WERI-Rb-1 (cell line): ENCODE measurements at regions not wholly inside any gene's neighbourhood (a gene's known extent, or its start where the extent isn't known, plus 50 kb on each side); places are given as distances from the start of the nearest gene placed in this dataset.

Experiments used
- DNase-seq: peaks from one replicate; pipeline ENCODE4 v3.0.0-alpha.2; 2020
- H3K27ac ChIP-seq: fragments of 250-450 bp; sonication (Bioruptor Pico); 2 replicates; pipeline ENCODE4 v1.5.1; 2020; ENCODE audit warnings: mild to moderate bottlenecking, moderate library complexity
- H3K27me3 ChIP-seq: fragments of 250-450 bp; sonication (Bioruptor Pico); 2 replicates; pipeline ENCODE4 v1.5.1; 2021; ENCODE audit warnings: mild to moderate bottlenecking, low read depth, moderate library complexity; ENCODE audit not compliant: insufficient read depth, severe bottlenecking
- H3K36me3 ChIP-seq: fragments of 250-450 bp; sonication (Bioruptor Pico); 2 replicates; pipeline ENCODE4 v1.5.1; 2020; ENCODE audit warnings: mild to moderate bottlenecking, moderate library complexity
- H3K4me3 ChIP-seq: 2 replicates; pipeline ENCODE4 v1.5.1; 2011; ENCODE audit warnings: low read depth, mild to moderate bottlenecking, control low read depth, low read length
- H3K9me3 ChIP-seq: fragments of 250-450 bp; sonication (Bioruptor Pico); 2 replicates; pipeline ENCODE4 v1.5.1; 2021; ENCODE audit warnings: mild to moderate bottlenecking, moderate library complexity; ENCODE audit not compliant: severe bottlenecking
- TF ChIP-seq, protein P1 (sequence below): IDR thresholded peaks from 2 replicates; pipeline ENCODE4 v1.5.1; 2011; ENCODE audit warnings: low read depth, mild to moderate bottlenecking, control low read depth, inconsistent platforms, low read length

DNA sequence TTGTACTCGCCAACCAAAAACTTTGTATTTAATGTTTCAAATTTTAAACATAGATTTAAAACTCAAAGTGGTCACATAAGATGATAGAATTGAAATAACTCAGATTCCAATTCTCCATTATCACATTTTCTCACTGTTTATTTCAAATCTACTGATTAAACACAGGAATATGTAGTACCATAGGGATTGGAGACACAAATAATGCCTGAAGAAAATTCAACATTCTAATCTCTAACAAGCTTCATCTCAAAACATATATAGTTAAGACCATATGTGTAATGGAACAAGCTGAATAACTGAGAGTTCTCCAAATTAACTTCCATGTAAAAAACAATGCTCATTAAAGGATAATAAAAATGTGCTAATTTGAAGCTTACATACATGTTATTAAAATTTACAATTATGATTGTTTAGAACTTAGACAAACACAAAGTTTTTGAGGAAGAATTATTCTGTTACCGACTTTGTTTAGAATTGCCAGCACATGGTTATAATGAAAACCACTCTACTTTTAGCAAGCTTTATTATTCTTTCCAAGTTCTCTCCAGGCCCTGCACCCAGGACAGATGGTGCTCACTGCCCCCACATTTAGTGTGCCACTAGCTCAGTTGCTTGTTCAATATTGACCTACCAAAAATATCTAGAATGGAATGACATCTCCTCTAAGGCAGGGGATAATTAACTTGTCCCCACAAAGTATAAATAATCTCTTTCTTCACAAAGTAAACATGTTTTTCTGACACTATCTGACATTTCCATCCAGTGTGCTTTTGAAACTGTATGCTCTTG, 467.2 kb downstream of the TTLL7 start:
- no peaks in the 10 kb centered on the region for H3K9me3 ChIP-seq
- no peak for DNase-seq
- TF ChIP-seq, protein P1, sequence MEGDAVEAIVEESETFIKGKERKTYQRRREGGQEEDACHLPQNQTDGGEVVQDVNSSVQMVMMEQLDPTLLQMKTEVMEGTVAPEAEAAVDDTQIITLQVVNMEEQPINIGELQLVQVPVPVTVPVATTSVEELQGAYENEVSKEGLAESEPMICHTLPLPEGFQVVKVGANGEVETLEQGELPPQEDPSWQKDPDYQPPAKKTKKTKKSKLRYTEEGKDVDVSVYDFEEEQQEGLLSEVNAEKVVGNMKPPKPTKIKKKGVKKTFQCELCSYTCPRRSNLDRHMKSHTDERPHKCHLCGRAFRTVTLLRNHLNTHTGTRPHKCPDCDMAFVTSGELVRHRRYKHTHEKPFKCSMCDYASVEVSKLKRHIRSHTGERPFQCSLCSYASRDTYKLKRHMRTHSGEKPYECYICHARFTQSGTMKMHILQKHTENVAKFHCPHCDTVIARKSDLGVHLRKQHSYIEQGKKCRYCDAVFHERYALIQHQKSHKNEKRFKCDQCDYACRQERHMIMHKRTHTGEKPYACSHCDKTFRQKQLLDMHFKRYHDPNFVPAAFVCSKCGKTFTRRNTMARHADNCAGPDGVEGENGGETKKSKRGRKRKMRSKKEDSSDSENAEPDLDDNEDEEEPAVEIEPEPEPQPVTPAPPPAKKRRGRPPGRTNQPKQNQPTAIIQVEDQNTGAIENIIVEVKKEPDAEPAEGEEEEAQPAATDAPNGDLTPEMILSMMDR = no peak
- H3K27me3 ChIP-seq = no peaks in the 10 kb centered on the region
- H3K36me3 ChIP-seq = no peaks in the 10 kb centered on the region
- H3K27ac ChIP-seq = no peak overlapping the region
- H3K4me3 ChIP-seq = no peak overlapping the region

- TF ChIP-seq, protein P1 = no peak
- H3K9me3 ChIP-seq = no peaks in the 10 kb centered on the region
- no peak for DNase-seq
- no peaks in the 10 kb centered on the region for H3K36me3 ChIP-seq
- no peak overlapping the region for H3K27ac ChIP-seq
- H3K4me3 ChIP-seq = no peak overlapping the region
- H3K27me3 ChIP-seq = no peaks in the 10 kb centered on the region
Measured at GRCh38 chr1:83530506-83530905, 468.4 kb downstream of the TTLL7 start.

GRCh38 chr1:83527987-83528386, 470.9 kb downstream of the TTLL7 start:
- TF ChIP-seq, protein P1 = no peak
- Histone ChIP-seq H3K27me3 (no peaks in the 10 kb centered on the region), H3K9me3 (no peaks in the 10 kb centered on the region), H3K36me3 (no peaks in the 10 kb centered on the region), H3K4me3 (no peak overlapping the region), H3K27ac (no peak overlapping the region)
- no peak for DNase-seq

DNA sequence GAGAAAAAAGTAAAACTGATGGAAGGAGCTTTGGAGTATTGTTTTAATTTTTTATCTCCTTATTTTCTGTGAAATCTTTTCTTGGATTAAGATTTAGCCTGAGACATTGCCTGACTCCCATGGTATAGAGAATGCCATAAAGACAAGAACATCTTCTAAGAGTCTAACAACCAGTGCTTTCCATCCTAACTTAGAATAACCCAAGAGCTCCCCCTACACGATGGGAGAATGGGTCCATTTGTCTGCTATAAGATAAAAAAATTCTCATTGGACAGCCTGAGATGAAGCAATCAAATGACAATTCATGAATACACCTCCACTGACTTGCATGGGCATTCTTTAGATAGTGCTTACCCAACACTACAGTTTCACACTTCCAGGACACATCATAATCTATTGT, 478.1 kb downstream of the TTLL7 start:
- TF ChIP-seq, protein P1 = no peak
- no peaks in the 10 kb centered on the region for H3K9me3 ChIP-seq

DNA sequence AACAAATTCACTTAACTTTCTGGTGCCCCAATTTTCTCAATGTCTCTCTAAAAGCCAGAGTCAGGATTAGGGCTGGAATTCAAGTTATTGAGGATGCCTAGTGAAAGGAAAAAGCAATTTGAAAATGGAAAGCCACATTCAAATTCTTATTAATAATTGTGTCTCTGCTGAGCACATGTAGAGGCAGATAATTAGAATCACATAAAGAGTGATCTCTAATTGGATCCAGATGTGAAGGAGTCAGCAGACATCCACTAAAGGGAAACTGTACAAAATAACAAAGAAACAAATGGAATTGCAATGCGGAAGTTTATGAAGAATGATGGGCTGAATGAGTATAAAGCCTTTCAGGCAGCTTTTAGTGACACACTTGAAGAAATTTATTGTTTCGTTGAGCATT, 482.6 kb downstream of the TTLL7 start:
- no peak overlapping the region for H3K4me3 ChIP-seq
- H3K27ac ChIP-seq = no peak overlapping the region
- no peaks in the 10 kb centered on the region for H3K9me3 ChIP-seq
- TF ChIP-seq, protein P1 = no peak
- H3K36me3 ChIP-seq = no peaks in the 10 kb centered on the region
- no peaks in the 10 kb centered on the region for H3K27me3 ChIP-seq
- no peak for DNase-seq

More for the DNA sequence above, 478.1 kb downstream of the TTLL7 start:
- no peak overlapping the region for H3K4me3 ChIP-seq
- DNase-seq = no peak
- no peaks in the 10 kb centered on the region for H3K36me3 ChIP-seq
- no peak overlapping the region for H3K27ac ChIP-seq
- no peaks in the 10 kb centered on the region for H3K27me3 ChIP-seq
